Astrocyte (in vitro differentiated cells and primary cell): ENCODE measurements at regions not wholly inside any gene's neighbourhood (a gene's known extent, or its start where the extent isn't known, plus 50 kb on each side); places are given as distances from the start of the nearest gene placed in this dataset.

Source experiments
- DNase-seq: peaks from one replicate; pipeline ENCODE4 v3.0.0-alpha.2; 2010; ENCODE audit warnings: low read depth
- FAIRE-seq: peaks from 2 replicates; lab custom pipeline; 2011; peaks lifted over from hg19 to GRCh38; lab: Jason Lieb, UNC
- H2AFZ ChIP-seq: 2 replicates; pipeline ENCODE4 v1.6.0; 2012; ENCODE audit warnings: low read depth, low read length, inconsistent platforms
- H3K27ac ChIP-seq: 2 replicates; pipeline ENCODE4 v1.5.1; 2011; ENCODE audit warnings: low read depth, low read length, inconsistent platforms
- H3K27me3 ChIP-seq: 2 replicates; pipeline ENCODE4 v1.6.0; 2011; ENCODE audit warnings: low read length, inconsistent platforms; ENCODE audit not compliant: insufficient read depth
- H3K36me3 ChIP-seq: 2 replicates; pipeline ENCODE4 v1.5.1; 2011; ENCODE audit warnings: low read length, inconsistent platforms; ENCODE audit not compliant: insufficient read depth
- H3K4me1 ChIP-seq: 2 replicates; pipeline ENCODE4 v1.5.1; 2011; ENCODE audit warnings: low read length, inconsistent platforms; ENCODE audit not compliant: insufficient read depth
- H3K4me2 ChIP-seq: 2 replicates; pipeline ENCODE4 v1.6.0; 2012; ENCODE audit warnings: low read length, inconsistent platforms
- H3K4me3 ChIP-seq: 2 replicates; pipeline ENCODE4 v1.5.1; 2011; ENCODE audit warnings: low read depth, mild to moderate bottlenecking, low read length, inconsistent platforms; ENCODE audit not compliant: insufficient read depth
- H3K79me2 ChIP-seq: 2 replicates; pipeline ENCODE4 v1.6.0; 2012; ENCODE audit warnings: mild to moderate bottlenecking, low read length, inconsistent platforms; ENCODE audit not compliant: insufficient read depth
- H3K9ac ChIP-seq: 2 replicates; pipeline ENCODE4 v1.6.0; 2012; ENCODE audit warnings: mild to moderate bottlenecking, low read length, inconsistent platforms
- H3K9me3 ChIP-seq: 2 replicates; pipeline ENCODE4 v1.5.1; 2012; ENCODE audit warnings: low read depth, mild to moderate bottlenecking, low read length, inconsistent platforms; ENCODE audit not compliant: insufficient read depth
- H4K20me1 ChIP-seq: 2 replicates; pipeline ENCODE4 v1.6.0; 2012; ENCODE audit warnings: low read length, inconsistent platforms; ENCODE audit not compliant: insufficient read depth
- H3K27ac Mint-ChIP-seq: one replicate; pipeline ENCODE4 v1.8.0; 2021; ENCODE audit warnings: mild to moderate bottlenecking, mixed read lengths; ENCODE audit not compliant: unreplicated experiment
- H3K27me3 Mint-ChIP-seq: one replicate; pipeline ENCODE4 v1.8.0; 2021; ENCODE audit warnings: low read depth, mixed read lengths; ENCODE audit not compliant: unreplicated experiment
- H3K36me3 Mint-ChIP-seq: one replicate; pipeline ENCODE4 v1.8.0; 2021; ENCODE audit warnings: low read depth, mixed read lengths; ENCODE audit not compliant: unreplicated experiment
- H3K4me1 Mint-ChIP-seq: one replicate; pipeline ENCODE4 v1.8.0; 2021; ENCODE audit warnings: low read depth, mixed read lengths; ENCODE audit not compliant: unreplicated experiment
- H3K4me3 Mint-ChIP-seq: one replicate; pipeline ENCODE4 v1.8.0; 2021; ENCODE audit warnings: mild to moderate bottlenecking, moderate library complexity, mixed read lengths; ENCODE audit not compliant: unreplicated experiment
- H3K9me3 Mint-ChIP-seq: one replicate; pipeline ENCODE4 v1.8.0; 2021; ENCODE audit warnings: mild to moderate bottlenecking, mixed read lengths; ENCODE audit not compliant: unreplicated experiment
- EZH2 ChIP-seq: IDR thresholded peaks from 2 replicates; pipeline ENCODE4 v1.6.1; 2012; ENCODE audit warnings: mild to moderate bottlenecking, low read length, inconsistent platforms; ENCODE audit not compliant: insufficient read depth
- TF ChIP-seq, protein P1 (sequence below): IDR thresholded peaks from 2 replicates; pipeline ENCODE4 v1.5.1; 2011; ENCODE audit warnings: low read depth, mild to moderate bottlenecking, inconsistent platforms, low read length, moderate library complexity; ENCODE audit not compliant: insufficient read depth

DNA sequence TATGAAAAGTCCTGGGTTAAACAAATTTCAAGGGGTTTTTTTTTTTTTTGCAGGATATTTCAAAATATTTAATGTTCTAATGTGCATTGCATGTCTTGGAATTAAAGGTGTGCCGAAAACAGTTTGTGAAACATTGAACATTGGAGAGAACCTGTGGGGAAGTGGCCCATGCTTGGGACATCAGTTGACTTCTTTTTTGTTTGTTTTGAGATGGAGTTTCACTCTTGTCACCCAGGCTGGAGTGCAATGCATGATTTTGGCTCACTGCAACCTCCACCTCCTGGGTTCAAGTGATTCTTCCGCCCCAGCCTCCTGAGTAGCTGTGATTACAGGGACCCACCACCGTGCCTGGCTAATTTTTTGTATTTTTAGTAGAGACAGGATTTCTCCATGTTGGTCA is 71.0 kb upstream of the RAPH1 start:
- H3K27ac Mint-ChIP-seq = no peak overlapping the region
- H3K27me3 Mint-ChIP-seq = no peaks in the 10 kb centered on the region
- H3K4me3 Mint-ChIP-seq = no peak overlapping the region
- no peaks in the 10 kb centered on the region for H4K20me1 ChIP-seq
- no peaks in the 10 kb centered on the region for H3K36me3 ChIP-seq
- no peak for DNase-seq
- no peak overlapping the region for H3K4me3 ChIP-seq
- FAIRE-seq = no peak
- H3K9me3 ChIP-seq = no peaks in the 10 kb centered on the region
- no peak overlapping the region for H3K4me2 ChIP-seq
- no peaks in the 10 kb centered on the region for H3K79me2 ChIP-seq
- H3K36me3 Mint-ChIP-seq = no peaks in the 10 kb centered on the region
- no peaks in the 10 kb centered on the region for H3K4me1 ChIP-seq
- no peaks in the 10 kb centered on the region for H3K9me3 Mint-ChIP-seq
- H3K27ac ChIP-seq = no peak overlapping the region
- no peak for TF ChIP-seq EZH2
- TF ChIP-seq, protein P1, sequence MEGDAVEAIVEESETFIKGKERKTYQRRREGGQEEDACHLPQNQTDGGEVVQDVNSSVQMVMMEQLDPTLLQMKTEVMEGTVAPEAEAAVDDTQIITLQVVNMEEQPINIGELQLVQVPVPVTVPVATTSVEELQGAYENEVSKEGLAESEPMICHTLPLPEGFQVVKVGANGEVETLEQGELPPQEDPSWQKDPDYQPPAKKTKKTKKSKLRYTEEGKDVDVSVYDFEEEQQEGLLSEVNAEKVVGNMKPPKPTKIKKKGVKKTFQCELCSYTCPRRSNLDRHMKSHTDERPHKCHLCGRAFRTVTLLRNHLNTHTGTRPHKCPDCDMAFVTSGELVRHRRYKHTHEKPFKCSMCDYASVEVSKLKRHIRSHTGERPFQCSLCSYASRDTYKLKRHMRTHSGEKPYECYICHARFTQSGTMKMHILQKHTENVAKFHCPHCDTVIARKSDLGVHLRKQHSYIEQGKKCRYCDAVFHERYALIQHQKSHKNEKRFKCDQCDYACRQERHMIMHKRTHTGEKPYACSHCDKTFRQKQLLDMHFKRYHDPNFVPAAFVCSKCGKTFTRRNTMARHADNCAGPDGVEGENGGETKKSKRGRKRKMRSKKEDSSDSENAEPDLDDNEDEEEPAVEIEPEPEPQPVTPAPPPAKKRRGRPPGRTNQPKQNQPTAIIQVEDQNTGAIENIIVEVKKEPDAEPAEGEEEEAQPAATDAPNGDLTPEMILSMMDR = no peak
- no peaks in the 10 kb centered on the region for H3K27me3 ChIP-seq
- H3K9ac ChIP-seq = no peak overlapping the region
- H2AFZ ChIP-seq = no peak overlapping the region
- H3K4me1 Mint-ChIP-seq = peaks cover 2% of the 10 kb centered on the region

DNA sequence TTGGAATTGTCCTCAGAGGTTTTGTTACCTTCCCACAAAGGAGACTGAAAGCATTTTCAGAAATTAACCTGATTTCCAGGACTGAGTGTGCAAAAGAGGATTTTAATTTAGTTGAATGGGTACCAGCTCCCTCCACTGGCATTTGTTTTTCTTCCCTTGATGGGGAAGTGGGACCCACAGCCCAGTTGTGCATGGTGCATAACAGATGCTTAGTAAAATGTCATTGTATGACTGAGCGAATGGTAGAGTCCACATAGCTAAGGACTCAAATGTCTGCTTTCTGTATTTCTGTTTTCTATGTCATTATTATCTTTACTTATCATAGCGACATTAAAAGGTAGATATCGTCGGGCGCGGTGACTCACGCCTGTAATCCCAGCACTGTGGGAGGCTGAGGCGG is 75.5 kb upstream of the RAPH1 start:
- no peaks in the 10 kb centered on the region for H3K79me2 ChIP-seq
- DNase-seq (no peak), FAIRE-seq (no peak)
- no peak overlapping the region for H2AFZ ChIP-seq
- no peak overlapping the region for H3K4me3 ChIP-seq
- no peak overlapping the region for H3K27ac ChIP-seq
- H3K9ac ChIP-seq = no peak overlapping the region
- H3K9me3 ChIP-seq = no peaks in the 10 kb centered on the region
- Mint-ChIP-seq H3K9me3 (no peaks in the 10 kb centered on the region), H3K4me3 (no peak overlapping the region), H3K27me3 (no peaks in the 10 kb centered on the region), H3K27ac (no peak overlapping the region), H3K4me1 (peaks cover 2% of the 10 kb centered on the region), H3K36me3 (no peaks in the 10 kb centered on the region)
- TF ChIP-seq, protein P1 = no peak
- no peak for TF ChIP-seq EZH2
- H3K4me2 ChIP-seq = no peak overlapping the region
- H3K27me3 ChIP-seq = no peaks in the 10 kb centered on the region
- no peaks in the 10 kb centered on the region for H3K4me1 ChIP-seq
- no peaks in the 10 kb centered on the region for H3K36me3 ChIP-seq
- H4K20me1 ChIP-seq = no peaks in the 10 kb centered on the region

DNA sequence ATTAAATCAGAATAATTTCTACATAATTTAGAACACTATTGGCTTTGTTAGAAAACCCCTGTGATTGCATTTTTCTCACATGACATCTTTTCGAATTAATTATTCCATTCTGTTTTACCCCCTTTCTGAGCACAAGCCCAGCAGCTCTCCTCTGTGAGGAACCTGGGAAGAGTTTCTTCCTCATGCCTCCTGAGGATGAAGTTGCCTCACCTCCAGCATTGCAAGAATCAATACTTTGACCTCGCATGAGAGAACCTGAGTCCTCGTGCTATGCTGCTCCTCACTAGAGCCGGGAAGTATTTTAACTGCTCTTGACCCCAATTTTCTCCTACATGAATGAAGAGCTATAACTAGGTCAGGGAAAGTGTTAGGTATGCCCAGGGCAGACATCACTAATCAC is 77.1 kb upstream of the RAPH1 start:
- Histone ChIP-seq H3K27ac (no peak overlapping the region), H3K4me2 (no peak overlapping the region), H2AFZ (no peak overlapping the region), H3K79me2 (no peaks in the 10 kb centered on the region), H3K9ac (no peak overlapping the region), H4K20me1 (no peaks in the 10 kb centered on the region), H3K9me3 (no peaks in the 10 kb centered on the region), H3K36me3 (no peaks in the 10 kb centered on the region), H3K27me3 (no peaks in the 10 kb centered on the region), H3K4me3 (no peak overlapping the region), H3K4me1 (no peaks in the 10 kb centered on the region)
- Mint-ChIP-seq H3K27me3 (peaks cover 3% of the 10 kb centered on the region), H3K36me3 (no peaks in the 10 kb centered on the region), H3K4me3 (no peak overlapping the region), H3K27ac (no peak overlapping the region), H3K9me3 (no peaks in the 10 kb centered on the region), H3K4me1 (peaks cover 2% of the 10 kb centered on the region)
- FAIRE-seq (no peak), DNase-seq (no peak)
- TF ChIP-seq EZH2 = no peak
- TF ChIP-seq, protein P1 = no peak
